RWPE1 (cell line): ENCODE measurements at regions not wholly inside any gene's neighbourhood (a gene's known extent, or its start where the extent isn't known, plus 50 kb on each side); places are given as distances from the start of the nearest gene placed in this dataset.

Source experiments
- CTCF ChIA-PET: fragments of 350-600 bp; sonication (Branson Sonifier 250); formaldehyde crosslinking; extraction: SDS; loops from one replicate; lab custom pipeline; 2021; lab: Yijun Ruan, JAX
- POLR2A ChIA-PET: fragments of 400-600 bp; formaldehyde crosslinking; extraction: SDS; loops from one replicate; lab custom pipeline; 2020; ENCODE audit warnings: antibody characterized with exemption; ENCODE audit not compliant: low non-redundant PET; lab: Yijun Ruan, JAX
- DNase-seq: peaks from one replicate; pipeline ENCODE4 v3.0.0; 2012; ENCODE audit warnings: low spot score
- H3K27ac ChIP-seq: fragments of 450-650 bp; 2 replicates; pipeline ENCODE4 v1.5.1; 2017
- TF ChIP-seq, protein P1 (sequence below): fragments of 450-650 bp; conservative IDR thresholded peaks from 2 replicates; pipeline ENCODE4 v1.5.1; 2017; ENCODE audit warnings: low read depth, mild to moderate bottlenecking

- CTCF ChIA-PET: no interaction called here
- POLR2A ChIA-PET: no interaction called here
- H3K27ac ChIP-seq: no peak overlapping the region
- TF ChIP-seq, protein P1, sequence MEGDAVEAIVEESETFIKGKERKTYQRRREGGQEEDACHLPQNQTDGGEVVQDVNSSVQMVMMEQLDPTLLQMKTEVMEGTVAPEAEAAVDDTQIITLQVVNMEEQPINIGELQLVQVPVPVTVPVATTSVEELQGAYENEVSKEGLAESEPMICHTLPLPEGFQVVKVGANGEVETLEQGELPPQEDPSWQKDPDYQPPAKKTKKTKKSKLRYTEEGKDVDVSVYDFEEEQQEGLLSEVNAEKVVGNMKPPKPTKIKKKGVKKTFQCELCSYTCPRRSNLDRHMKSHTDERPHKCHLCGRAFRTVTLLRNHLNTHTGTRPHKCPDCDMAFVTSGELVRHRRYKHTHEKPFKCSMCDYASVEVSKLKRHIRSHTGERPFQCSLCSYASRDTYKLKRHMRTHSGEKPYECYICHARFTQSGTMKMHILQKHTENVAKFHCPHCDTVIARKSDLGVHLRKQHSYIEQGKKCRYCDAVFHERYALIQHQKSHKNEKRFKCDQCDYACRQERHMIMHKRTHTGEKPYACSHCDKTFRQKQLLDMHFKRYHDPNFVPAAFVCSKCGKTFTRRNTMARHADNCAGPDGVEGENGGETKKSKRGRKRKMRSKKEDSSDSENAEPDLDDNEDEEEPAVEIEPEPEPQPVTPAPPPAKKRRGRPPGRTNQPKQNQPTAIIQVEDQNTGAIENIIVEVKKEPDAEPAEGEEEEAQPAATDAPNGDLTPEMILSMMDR: no peak
- DNase-seq: no peak
These were observed 1049.7 kb upstream of the RAG2 start for GRCh38 chr11:37647767-37648166.

DNA sequence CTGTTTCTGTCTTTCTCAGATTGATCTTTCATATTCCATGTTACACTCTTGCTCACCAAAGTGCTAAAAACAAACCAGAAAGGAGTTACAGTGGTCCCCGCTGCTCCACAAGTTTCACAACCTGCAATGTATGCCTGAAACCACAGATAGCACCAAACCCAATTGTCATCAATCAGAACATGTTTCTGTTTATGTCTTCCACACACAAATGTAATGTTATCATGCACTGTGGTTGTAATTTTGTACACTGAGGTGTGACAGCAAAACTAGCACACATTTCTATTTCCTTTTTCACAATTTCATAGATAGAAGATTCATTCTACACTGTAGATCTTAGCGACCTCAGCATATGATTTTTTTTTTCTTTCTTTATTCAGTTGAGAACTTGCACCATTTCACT, 1045.9 kb upstream of the RAG2 start:
- TF ChIP-seq, protein P1: no peak
- ChIA-PET CTCF (no interaction called here), POLR2A (no interaction called here)
- no peak overlapping the region for H3K27ac ChIP-seq
- no peak for DNase-seq

- CTCF ChIA-PET: no interaction called here
- DNase-seq: no peak
These were observed 1044.3 kb upstream of the RAG2 start for GRCh38 chr11:37642296-37642695.

DNA sequence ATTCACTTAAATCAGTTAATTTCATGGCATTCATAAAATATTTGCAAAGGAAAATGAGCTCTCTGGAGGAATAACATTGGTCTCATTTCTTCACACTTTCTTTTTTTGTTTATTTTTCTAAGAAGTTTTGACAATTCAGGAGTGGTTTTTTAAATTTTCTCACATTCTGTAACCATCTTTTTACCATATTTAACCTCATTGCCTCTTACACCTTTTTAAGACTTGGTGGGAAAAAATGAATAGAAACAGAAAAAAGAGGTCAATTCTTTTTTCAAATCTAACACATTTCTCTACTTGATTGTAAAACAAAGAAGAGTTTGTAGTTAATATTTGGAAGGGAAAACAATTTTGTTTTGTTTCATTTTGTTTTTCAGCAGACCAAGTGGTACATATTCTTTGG, 1034.7 kb upstream of the RAG2 start:
- H3K27ac ChIP-seq: no peak overlapping the region
- ChIA-PET POLR2A (no interaction called here), CTCF (no interaction called here)
- TF ChIP-seq, protein P1: no peak
- no peak for DNase-seq

More at GRCh38 chr11:37642296-37642695, 1044.3 kb upstream of the RAG2 start:
- TF ChIP-seq, protein P1: no peak
- POLR2A ChIA-PET: no interaction called here
- no peak overlapping the region for H3K27ac ChIP-seq

- ChIA-PET POLR2A (no interaction called here), CTCF (no interaction called here)
- DNase-seq: no peak
- TF ChIP-seq, protein P1: no peak
- no peak overlapping the region for H3K27ac ChIP-seq
These were observed 1032.8 kb upstream of the RAG2 start for GRCh38 chr11:37630866-37631265.

GRCh38 chr11:37623778-37624177, 1025.7 kb upstream of the RAG2 start:
- TF ChIP-seq, protein P1: no peak
- no peak overlapping the region for H3K27ac ChIP-seq
- ChIA-PET CTCF (interaction anchor here (0.7 kb wide), 1 partner anchor 924 kb away, joined by 3 read pairs; no protein-coding TSS in a partner anchor), POLR2A (no interaction called here)
- DNase-seq: no peak
